HepG2 (cell line): ENCODE measurements at regions not wholly inside any gene's neighbourhood (a gene's known extent, or its start where the extent isn't known, plus 50 kb on each side); places are given as distances from the start of the nearest gene placed in this dataset.

ENCODE experiments used
- FOXK2 ChIP-seq: fragments of 450-650 bp; IDR thresholded peaks from 2 replicates; pipeline ENCODE4 v1.6.1; 2016
- KLF16 ChIP-seq, 2 experiments: sonication (generic) in 1 of 2; formaldehyde crosslinking in 1 of 2; IDR thresholded peaks; 2 replicates each; pipeline versions ENCODE4 v1.6.1 to v1.8.0; 2016 to 2023; ENCODE audit warnings: missing genetic modification reagents in 2 of 2, missing compliant biosample characterization in 1 of 2
- RBAK ChIP-seq: sonication (generic); formaldehyde crosslinking; IDR thresholded peaks from 2 replicates; pipeline ENCODE4 v1.5.1; 2020; ENCODE audit warnings: mild to moderate bottlenecking, missing genetic modification reagents
- ZNF431 ChIP-seq: sonication (generic); formaldehyde crosslinking; IDR thresholded peaks from 2 replicates; pipeline ENCODE4 v1.9.0; 2022; ENCODE audit warnings: missing genetic modification reagents, low read depth, mild to moderate bottlenecking, borderline replicate concordance
- TF ChIP-seq, protein P1 (sequence below): sonication (generic); formaldehyde crosslinking; IDR thresholded peaks from 2 replicates; pipeline ENCODE4 v1.4.0; 2020; ENCODE audit warnings: mild to moderate bottlenecking, missing genetic modification reagents
- TF ChIP-seq, protein P2 (sequence below): sonication (generic); formaldehyde crosslinking; IDR thresholded peaks from 2 replicates; pipeline ENCODE4 v1.4.0; 2020; ENCODE audit warnings: missing genetic modification reagents, borderline replicate concordance
- TF ChIP-seq, protein P3 (sequence below), 2 experiments: sonication (generic) in 1 of 2; formaldehyde crosslinking in 1 of 2; IDR thresholded peaks; 2 replicates each; pipeline versions ENCODE4 v1.5.1 to v1.6.1; 2011 to 2020; ENCODE audit warnings: borderline replicate concordance in 1 of 2, low read depth in 1 of 2, low read length in 1 of 2, mild to moderate bottlenecking in 1 of 2, missing genetic modification reagents in 1 of 2, moderate library complexity in 1 of 2

DNA sequence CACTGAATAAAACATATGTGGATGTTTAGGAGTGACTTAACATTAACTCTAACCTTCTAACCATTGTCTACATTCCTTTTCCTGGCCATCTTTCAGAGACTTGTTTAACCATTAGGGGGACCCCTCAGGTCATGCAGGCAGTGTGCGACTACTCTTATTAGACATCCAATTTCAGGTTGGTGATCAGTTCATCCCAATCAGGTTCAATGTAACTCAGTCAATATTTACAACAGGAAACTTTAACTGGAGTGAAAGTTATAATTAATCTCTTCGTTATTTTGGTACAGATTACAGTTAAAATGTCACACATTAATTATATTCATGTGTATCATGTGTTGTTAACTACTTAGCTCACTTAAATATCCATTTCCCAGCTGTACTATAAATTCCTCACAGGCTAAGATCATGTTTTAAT is 68.8 kb upstream of the RGS1 start:
- no peak for TF ChIP-seq FOXK2
- no peak for TF ChIP-seq RBAK
- TF ChIP-seq, protein P1, sequence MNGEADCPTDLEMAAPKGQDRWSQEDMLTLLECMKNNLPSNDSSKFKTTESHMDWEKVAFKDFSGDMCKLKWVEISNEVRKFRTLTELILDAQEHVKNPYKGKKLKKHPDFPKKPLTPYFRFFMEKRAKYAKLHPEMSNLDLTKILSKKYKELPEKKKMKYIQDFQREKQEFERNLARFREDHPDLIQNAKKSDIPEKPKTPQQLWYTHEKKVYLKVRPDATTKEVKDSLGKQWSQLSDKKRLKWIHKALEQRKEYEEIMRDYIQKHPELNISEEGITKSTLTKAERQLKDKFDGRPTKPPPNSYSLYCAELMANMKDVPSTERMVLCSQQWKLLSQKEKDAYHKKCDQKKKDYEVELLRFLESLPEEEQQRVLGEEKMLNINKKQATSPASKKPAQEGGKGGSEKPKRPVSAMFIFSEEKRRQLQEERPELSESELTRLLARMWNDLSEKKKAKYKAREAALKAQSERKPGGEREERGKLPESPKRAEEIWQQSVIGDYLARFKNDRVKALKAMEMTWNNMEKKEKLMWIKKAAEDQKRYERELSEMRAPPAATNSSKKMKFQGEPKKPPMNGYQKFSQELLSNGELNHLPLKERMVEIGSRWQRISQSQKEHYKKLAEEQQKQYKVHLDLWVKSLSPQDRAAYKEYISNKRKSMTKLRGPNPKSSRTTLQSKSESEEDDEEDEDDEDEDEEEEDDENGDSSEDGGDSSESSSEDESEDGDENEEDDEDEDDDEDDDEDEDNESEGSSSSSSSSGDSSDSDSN (CRISPR knock-in tag) = no peak
- TF ChIP-seq KLF16 (CRISPR knock-in tag; IDR thresholded peaks at IDR 0.05) = no peak
- TF ChIP-seq, protein P2, sequence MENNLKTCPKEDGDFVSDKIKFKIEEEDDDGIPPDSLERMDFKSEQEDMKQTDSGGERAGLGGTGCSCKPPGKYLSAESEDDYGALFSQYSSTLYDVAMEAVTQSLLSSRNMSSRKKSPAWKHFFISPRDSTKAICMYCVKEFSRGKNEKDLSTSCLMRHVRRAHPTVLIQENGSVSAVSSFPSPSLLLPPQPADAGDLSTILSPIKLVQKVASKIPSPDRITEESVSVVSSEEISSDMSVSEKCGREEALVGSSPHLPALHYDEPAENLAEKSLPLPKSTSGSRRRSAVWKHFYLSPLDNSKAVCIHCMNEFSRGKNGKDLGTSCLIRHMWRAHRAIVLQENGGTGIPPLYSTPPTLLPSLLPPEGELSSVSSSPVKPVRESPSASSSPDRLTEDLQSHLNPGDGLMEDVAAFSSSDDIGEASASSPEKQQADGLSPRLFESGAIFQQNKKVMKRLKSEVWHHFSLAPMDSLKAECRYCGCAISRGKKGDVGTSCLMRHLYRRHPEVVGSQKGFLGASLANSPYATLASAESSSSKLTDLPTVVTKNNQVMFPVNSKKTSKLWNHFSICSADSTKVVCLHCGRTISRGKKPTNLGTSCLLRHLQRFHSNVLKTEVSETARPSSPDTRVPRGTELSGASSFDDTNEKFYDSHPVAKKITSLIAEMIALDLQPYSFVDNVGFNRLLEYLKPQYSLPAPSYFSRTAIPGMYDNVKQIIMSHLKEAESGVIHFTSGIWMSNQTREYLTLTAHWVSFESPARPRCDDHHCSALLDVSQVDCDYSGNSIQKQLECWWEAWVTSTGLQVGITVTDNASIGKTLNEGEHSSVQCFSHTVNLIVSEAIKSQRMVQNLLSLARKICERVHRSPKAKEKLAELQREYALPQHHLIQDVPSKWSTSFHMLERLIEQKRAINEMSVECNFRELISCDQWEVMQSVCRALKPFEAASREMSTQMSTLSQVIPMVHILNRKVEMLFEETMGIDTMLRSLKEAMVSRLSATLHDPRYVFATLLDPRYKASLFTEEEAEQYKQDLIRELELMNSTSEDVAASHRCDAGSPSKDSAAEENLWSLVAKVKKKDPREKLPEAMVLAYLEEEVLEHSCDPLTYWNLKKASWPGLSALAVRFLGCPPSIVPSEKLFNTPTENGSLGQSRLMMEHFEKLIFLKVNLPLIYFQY = no peak
- TF ChIP-seq, protein P3, sequence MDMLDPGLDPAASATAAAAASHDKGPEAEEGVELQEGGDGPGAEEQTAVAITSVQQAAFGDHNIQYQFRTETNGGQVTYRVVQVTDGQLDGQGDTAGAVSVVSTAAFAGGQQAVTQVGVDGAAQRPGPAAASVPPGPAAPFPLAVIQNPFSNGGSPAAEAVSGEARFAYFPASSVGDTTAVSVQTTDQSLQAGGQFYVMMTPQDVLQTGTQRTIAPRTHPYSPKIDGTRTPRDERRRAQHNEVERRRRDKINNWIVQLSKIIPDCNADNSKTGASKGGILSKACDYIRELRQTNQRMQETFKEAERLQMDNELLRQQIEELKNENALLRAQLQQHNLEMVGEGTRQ (IDR thresholded peaks at IDR 0.05; ENCODE audit: low read depth, low read length) = no peak
- TF ChIP-seq, protein P3 (CRISPR knock-in tag; IDR thresholded peaks at IDR 0.05; ENCODE audit: borderline replicate concordance) = no peak
- no peak for TF ChIP-seq ZNF431
